ENCODE measurements at regions not wholly inside any gene's neighbourhood (a gene's known extent, or its start where the extent isn't known, plus 50 kb on each side); places are given as distances from the start of the nearest gene placed in this dataset.

GRCh38 chr17:13920413-13920812 lies 148.9 kb upstream of the COX10 start:
- H3K27ac Mint-ChIP-seq: no peak overlapping the region
- no peak for DNase-seq (ENCODE audit: low spot score, unreplicated experiment)
- no peaks in the 10 kb centered on the region for H3K36me3 Mint-ChIP-seq (ENCODE audit: insufficient read depth)
- peaks cover 14% of the 10 kb centered on the region for H3K4me1 Mint-ChIP-seq (ENCODE audit: low read depth)
- no peak for TF ChIP-seq CTCF (IDR thresholded peaks at IDR 0.05; ENCODE audit: unreplicated experiment)
- peaks cover 3% of the 10 kb centered on the region for H3K9me3 Mint-ChIP-seq (ENCODE audit: low read depth)
- no peak overlapping the region for H3K4me3 Mint-ChIP-seq (ENCODE audit: low read depth)
- peaks cover 9% of the 10 kb centered on the region for H3K27me3 Mint-ChIP-seq

- no peaks in the 10 kb centered on the region for H3K9me3 Mint-ChIP-seq (ENCODE audit: low read depth)
- H3K4me3 Mint-ChIP-seq (ENCODE audit: low read depth): no peak overlapping the region
- no peak overlapping the region for H3K27ac Mint-ChIP-seq
- H3K36me3 Mint-ChIP-seq (ENCODE audit: insufficient read depth): no peaks in the 10 kb centered on the region
- peaks cover 9% of the 10 kb centered on the region for H3K27me3 Mint-ChIP-seq
- H3K4me1 Mint-ChIP-seq (ENCODE audit: low read depth): peaks cover 12% of the 10 kb centered on the region
- DNase-seq (ENCODE audit: low spot score, unreplicated experiment): no peak
- TF ChIP-seq CTCF (IDR thresholded peaks at IDR 0.05; ENCODE audit: unreplicated experiment): no peak
Measured at GRCh38 chr17:13921841-13922776, 147.2 kb upstream of the COX10 start.

GRCh38 chr17:13922885-13923284 lies 146.4 kb upstream of the COX10 start:
- H3K4me1 Mint-ChIP-seq (ENCODE audit: low read depth): peaks cover 6% of the 10 kb centered on the region
- no peak overlapping the region for H3K27ac Mint-ChIP-seq
- H3K4me3 Mint-ChIP-seq (ENCODE audit: low read depth): no peak overlapping the region
- no peak for TF ChIP-seq CTCF (IDR thresholded peaks at IDR 0.05; ENCODE audit: unreplicated experiment)
- no peaks in the 10 kb centered on the region for H3K9me3 Mint-ChIP-seq (ENCODE audit: low read depth)
- H3K27me3 Mint-ChIP-seq: peaks cover 9% of the 10 kb centered on the region
- no peak for DNase-seq (ENCODE audit: low spot score, unreplicated experiment)
- no peaks in the 10 kb centered on the region for H3K36me3 Mint-ChIP-seq (ENCODE audit: insufficient read depth)

DNA sequence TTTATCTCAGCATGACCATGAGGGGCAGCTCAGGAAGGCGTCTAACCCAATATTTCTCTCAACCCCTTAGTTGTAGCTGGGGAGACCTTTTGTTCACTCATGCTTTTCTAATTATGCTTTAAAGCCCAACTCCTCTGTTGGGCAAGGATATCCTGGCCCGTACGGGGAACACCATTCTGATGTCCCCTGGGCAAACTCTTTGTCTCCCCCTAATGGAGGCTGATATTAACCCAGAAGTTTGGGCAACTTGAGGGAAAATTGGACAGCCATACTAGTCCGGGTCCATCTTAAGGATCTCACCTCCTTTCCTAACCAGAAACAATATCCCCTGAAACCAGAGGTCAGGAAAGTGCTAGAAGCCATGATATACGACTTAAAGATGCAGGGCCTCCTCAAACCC lies 143.7 kb upstream of the COX10 start:
- Mint-ChIP-seq H3K36me3 (ENCODE audit: insufficient read depth) (peaks cover 5% of the 10 kb centered on the region), H3K4me3 (ENCODE audit: low read depth) (no peak overlapping the region), H3K27ac (no peak overlapping the region), H3K4me1 (ENCODE audit: low read depth) (peaks cover under 1% of the 10 kb centered on the region), H3K9me3 (ENCODE audit: low read depth) (peaks cover 8% of the 10 kb centered on the region), H3K27me3 (peaks cover 5% of the 10 kb centered on the region)
- no peak for DNase-seq (ENCODE audit: low spot score, unreplicated experiment)
- no peak for TF ChIP-seq CTCF (IDR thresholded peaks at IDR 0.05; ENCODE audit: unreplicated experiment)

DNA sequence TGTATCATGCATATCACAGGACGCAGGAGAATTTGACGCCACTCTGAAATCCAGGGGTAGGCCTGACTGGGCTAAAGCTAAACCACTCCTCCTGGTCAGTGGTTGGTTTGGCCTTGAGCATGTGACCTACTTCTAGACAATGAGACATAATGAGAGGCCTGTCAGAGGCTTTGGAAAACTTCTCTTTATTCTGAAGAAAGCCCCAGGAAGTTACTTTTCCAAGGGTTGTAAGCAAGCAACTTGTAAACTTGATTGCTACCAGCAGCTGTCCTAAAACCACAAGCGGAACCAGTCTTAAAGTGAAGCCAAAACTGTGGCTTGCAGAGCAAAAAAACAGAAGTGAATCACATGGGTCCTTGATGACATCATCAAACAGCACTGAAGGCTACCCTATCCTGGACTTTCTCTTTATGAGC lies 138.2 kb upstream of the COX10 start:
- no peaks in the 10 kb centered on the region for H3K27me3 Mint-ChIP-seq
- peaks cover 4% of the 10 kb centered on the region for H3K4me1 Mint-ChIP-seq (ENCODE audit: low read depth)
- no peak overlapping the region for H3K4me3 Mint-ChIP-seq (ENCODE audit: low read depth)
- peaks cover 6% of the 10 kb centered on the region for H3K36me3 Mint-ChIP-seq (ENCODE audit: insufficient read depth)
- no peak for TF ChIP-seq CTCF (IDR thresholded peaks at IDR 0.05; ENCODE audit: unreplicated experiment)
- DNase-seq (ENCODE audit: low spot score, unreplicated experiment): no peak
- peaks cover 10% of the 10 kb centered on the region for H3K9me3 Mint-ChIP-seq (ENCODE audit: low read depth)
- no peak overlapping the region for H3K27ac Mint-ChIP-seq
